SU-DHL-6 (cell line): ENCODE measurements at regions not wholly inside any gene's neighbourhood (a gene's known extent, or its start where the extent isn't known, plus 50 kb on each side); places are given as distances from the start of the nearest gene placed in this dataset.

Experiments
- H2AFZ ChIP-seq: fragments of 200-600 bp; sonication (generic); 2 replicates; pipeline ENCODE4 v1.6.1; 2014; ENCODE audit warnings: low read depth, mild to moderate bottlenecking, moderate library complexity, mixed read lengths, antibody characterized with exemption, low read length; ENCODE audit not compliant: severe bottlenecking
- H3F3A ChIP-seq: fragments of 200-600 bp; shearing (Covaris generic); 2 replicates; pipeline ENCODE4 v1.6.0; 2016; ENCODE audit warnings: antibody characterized with exemption, mild to moderate bottlenecking; ENCODE audit not compliant: insufficient read depth
- H3K27ac ChIP-seq: fragments of 200-600 bp; sonication (generic); 2 replicates; pipeline ENCODE4 v1.5.1; 2016; ENCODE audit warnings: low read depth, mild to moderate bottlenecking, low read length, moderate library complexity, mixed read lengths
- H3K27me3 ChIP-seq: fragments of 200-600 bp; sonication (generic), shearing (Covaris generic); 2 replicates; pipeline ENCODE4 v1.6.0; 2014; ENCODE audit warnings: mild to moderate bottlenecking, low read length
- H3K36me3 ChIP-seq: fragments of 200-600 bp; sonication (generic); 2 replicates; pipeline ENCODE4 v1.6.1; 2014; ENCODE audit warnings: mild to moderate bottlenecking, low read length, mixed read lengths
- H3K4me2 ChIP-seq: fragments of 300-600, 200-600 bp; shearing (Covaris generic), sonication (generic); 2 replicates; pipeline ENCODE4 v1.6.0; 2014; ENCODE audit warnings: low read length, low read depth, mild to moderate bottlenecking; ENCODE audit not compliant: poor library complexity, severe bottlenecking
- H3K4me3 ChIP-seq: fragments of 200-600 bp; sonication (generic); 2 replicates; pipeline ENCODE4 v1.5.1; 2014; ENCODE audit warnings: antibody characterized with exemption, low read length, mild to moderate bottlenecking, mixed read lengths; ENCODE audit not compliant: insufficient read depth, poor library complexity, severe bottlenecking
- H3K79me2 ChIP-seq: fragments of 200-600 bp; sonication (generic); 2 replicates; pipeline ENCODE4 v1.6.1; 2014; ENCODE audit warnings: mild to moderate bottlenecking, low read length, moderate library complexity; ENCODE audit not compliant: insufficient read depth
- H3K9ac ChIP-seq: fragments of 200-600 bp; sonication (generic); 2 replicates; pipeline ENCODE4 v1.7.0; 2014; ENCODE audit warnings: mild to moderate bottlenecking, low read length
- H3K9me2 ChIP-seq: fragments of 200-600 bp; sonication (generic); replicated peaks from 2 replicates; pipeline ENCODE4 v1.6.1; 2014; ENCODE audit warnings: low read length; ENCODE audit not compliant: insufficient read depth
- H3K9me3 ChIP-seq: fragments of 200-600 bp; sonication (generic); 2 replicates; pipeline ENCODE4 v1.6.1; 2014; ENCODE audit warnings: low read length, mixed read lengths; ENCODE audit not compliant: insufficient read depth
- H4K20me1 ChIP-seq: fragments of 200-600 bp; sonication (generic); 2 replicates; pipeline ENCODE4 v1.6.1; 2014; ENCODE audit warnings: low read depth, mild to moderate bottlenecking, antibody characterized with exemption, low read length, moderate library complexity, mixed read lengths
- EZH2phosphoT487 ChIP-seq: fragments of 200-600 bp; sonication (generic), shearing (Covaris generic); conservative IDR thresholded peaks from 2 replicates; pipeline ENCODE4 v1.6.1; 2018; ENCODE audit warnings: mild to moderate bottlenecking, antibody characterized with exemption, low read length, moderate library complexity, mixed read lengths
- TF ChIP-seq, protein P1 (sequence below): fragments of 200-600 bp; sonication (generic); IDR thresholded peaks from one replicate; pipeline ENCODE4 v1.5.1; 2017; ENCODE audit warnings: antibody characterized with exemption, mild to moderate bottlenecking, low read length, moderate library complexity; ENCODE audit not compliant: insufficient read depth, poor library complexity, severe bottlenecking

DNA sequence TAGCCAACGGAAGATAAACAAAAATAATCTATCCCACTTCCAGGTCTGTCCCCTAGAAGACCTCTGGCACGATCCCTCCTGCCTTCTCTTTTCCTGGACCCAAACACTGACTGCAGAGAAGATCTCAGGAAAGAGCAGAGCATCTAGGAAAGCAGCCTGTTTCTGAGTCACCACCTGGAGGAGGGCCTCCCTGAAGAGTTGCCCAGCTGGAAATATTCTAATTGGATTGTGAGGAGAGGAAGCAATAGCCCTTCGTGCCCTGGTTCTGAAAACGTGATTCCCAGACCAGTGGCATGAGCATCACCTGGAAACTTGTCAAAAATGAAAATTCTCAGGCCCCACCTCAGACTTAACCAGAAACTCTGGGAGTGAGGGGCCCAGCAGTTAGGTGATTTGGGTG lies 411.1 kb downstream of the SETD4 start:
- H2AFZ ChIP-seq = no peak overlapping the region
- TF ChIP-seq EZH2phosphoT487 = no peak
- TF ChIP-seq, protein P1, sequence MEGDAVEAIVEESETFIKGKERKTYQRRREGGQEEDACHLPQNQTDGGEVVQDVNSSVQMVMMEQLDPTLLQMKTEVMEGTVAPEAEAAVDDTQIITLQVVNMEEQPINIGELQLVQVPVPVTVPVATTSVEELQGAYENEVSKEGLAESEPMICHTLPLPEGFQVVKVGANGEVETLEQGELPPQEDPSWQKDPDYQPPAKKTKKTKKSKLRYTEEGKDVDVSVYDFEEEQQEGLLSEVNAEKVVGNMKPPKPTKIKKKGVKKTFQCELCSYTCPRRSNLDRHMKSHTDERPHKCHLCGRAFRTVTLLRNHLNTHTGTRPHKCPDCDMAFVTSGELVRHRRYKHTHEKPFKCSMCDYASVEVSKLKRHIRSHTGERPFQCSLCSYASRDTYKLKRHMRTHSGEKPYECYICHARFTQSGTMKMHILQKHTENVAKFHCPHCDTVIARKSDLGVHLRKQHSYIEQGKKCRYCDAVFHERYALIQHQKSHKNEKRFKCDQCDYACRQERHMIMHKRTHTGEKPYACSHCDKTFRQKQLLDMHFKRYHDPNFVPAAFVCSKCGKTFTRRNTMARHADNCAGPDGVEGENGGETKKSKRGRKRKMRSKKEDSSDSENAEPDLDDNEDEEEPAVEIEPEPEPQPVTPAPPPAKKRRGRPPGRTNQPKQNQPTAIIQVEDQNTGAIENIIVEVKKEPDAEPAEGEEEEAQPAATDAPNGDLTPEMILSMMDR = no peak

DNA sequence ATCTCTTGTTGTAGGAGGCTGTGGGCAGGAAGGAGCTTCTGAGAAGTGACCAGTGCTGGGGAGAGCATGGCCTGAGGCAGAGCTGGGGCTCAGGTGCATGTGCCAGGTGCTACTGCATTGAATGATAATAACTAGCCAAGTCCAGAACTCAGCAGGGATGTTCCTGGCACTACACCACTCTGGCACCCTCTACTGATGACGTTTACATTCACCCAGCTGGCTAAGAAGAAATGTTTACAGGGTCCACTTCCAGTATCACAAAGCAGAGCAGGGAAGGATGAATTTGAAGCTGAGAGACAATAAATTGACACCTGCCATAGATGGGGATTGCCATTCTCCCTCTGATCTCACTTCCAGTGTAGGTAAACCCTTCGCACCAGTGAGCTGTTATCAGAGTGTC lies 411.8 kb downstream of the SETD4 start:
- H3K9ac ChIP-seq = no peak overlapping the region
- no peak overlapping the region for H3K4me3 ChIP-seq
- H3K79me2 ChIP-seq = no peaks in the 10 kb centered on the region
- no peak overlapping the region for H3K27ac ChIP-seq
- no peaks in the 10 kb centered on the region for H3K9me2 ChIP-seq
- no peaks in the 10 kb centered on the region for H4K20me1 ChIP-seq
- H3K27me3 ChIP-seq = no peaks in the 10 kb centered on the region
- no peaks in the 10 kb centered on the region for H3K9me3 ChIP-seq
- H3K36me3 ChIP-seq = no peaks in the 10 kb centered on the region
- TF ChIP-seq EZH2phosphoT487 = no peak
- TF ChIP-seq, protein P1 = no peak
- no peak overlapping the region for H3K4me2 ChIP-seq
- H3F3A ChIP-seq = no peaks in the 10 kb centered on the region
- no peak overlapping the region for H2AFZ ChIP-seq

More for the DNA sequence above, 411.1 kb downstream of the SETD4 start:
- no peaks in the 10 kb centered on the region for H3K9me2 ChIP-seq
- H3K4me2 ChIP-seq = no peak overlapping the region
- H3K27ac ChIP-seq = no peak overlapping the region
- H3K9ac ChIP-seq = no peak overlapping the region
- no peak overlapping the region for H3K4me3 ChIP-seq
- H3K79me2 ChIP-seq = no peaks in the 10 kb centered on the region
- no peaks in the 10 kb centered on the region for H3K27me3 ChIP-seq
- H4K20me1 ChIP-seq = no peaks in the 10 kb centered on the region
- H3K9me3 ChIP-seq = no peaks in the 10 kb centered on the region
- H3K36me3 ChIP-seq = no peaks in the 10 kb centered on the region
- H3F3A ChIP-seq = no peaks in the 10 kb centered on the region

DNA sequence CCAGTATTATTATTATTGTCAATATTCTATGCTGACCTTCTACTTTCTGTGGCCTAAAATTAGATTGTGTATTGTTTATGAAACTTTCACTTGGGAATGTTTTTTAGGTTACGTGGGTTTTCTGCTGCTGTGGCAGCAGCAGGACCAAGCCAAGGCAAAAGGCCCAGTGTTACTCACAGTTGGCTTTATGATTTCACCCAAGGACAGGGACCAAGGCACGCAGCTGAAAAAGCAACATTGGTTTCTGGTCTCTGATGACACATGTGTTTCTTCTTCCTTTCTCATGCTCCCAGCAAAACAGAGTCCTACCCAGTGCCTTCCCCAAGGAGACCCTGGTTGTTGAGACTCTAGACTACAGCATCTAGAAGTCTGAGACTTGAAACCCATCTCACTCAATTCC lies 413.7 kb downstream of the SETD4 start:
- TF ChIP-seq, protein P1 = no peak
- TF ChIP-seq EZH2phosphoT487 = no peak
- no peak overlapping the region for H3K4me2 ChIP-seq

More for the DNA sequence above, 413.7 kb downstream of the SETD4 start:
- no peaks in the 10 kb centered on the region for H3F3A ChIP-seq
- H3K27me3 ChIP-seq = no peaks in the 10 kb centered on the region
- no peaks in the 10 kb centered on the region for H3K36me3 ChIP-seq
- no peaks in the 10 kb centered on the region for H3K9me3 ChIP-seq
- no peaks in the 10 kb centered on the region for H3K9me2 ChIP-seq
- no peak overlapping the region for H3K27ac ChIP-seq
- H4K20me1 ChIP-seq = no peaks in the 10 kb centered on the region
- no peaks in the 10 kb centered on the region for H3K79me2 ChIP-seq
- no peak overlapping the region for H3K4me3 ChIP-seq
- H2AFZ ChIP-seq = no peak overlapping the region
- H3K9ac ChIP-seq = no peak overlapping the region
